ENCODE measurements at regions not wholly inside any gene's neighbourhood (a gene's known extent, or its start where the extent isn't known, plus 50 kb on each side); places are given as distances from the start of the nearest gene placed in this dataset.

DNA sequence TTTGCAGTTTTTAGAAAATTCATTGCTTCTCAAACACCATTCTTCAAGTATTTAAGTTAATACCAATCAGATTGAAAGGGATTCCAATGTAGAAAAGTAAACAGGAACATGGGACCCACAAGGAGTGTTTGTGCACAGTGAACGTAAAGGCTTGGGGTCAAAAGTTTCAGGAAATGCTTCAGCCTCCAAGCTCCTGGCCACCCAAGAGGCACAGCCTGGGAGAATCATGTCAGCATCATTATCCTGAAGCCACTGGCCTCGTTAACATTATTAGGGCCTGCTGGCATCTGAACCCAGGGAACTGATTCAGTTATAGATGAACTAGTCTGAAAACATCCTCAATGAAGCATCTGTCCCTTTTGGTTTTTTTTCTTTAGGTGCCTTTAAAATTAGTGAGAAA lies 122.9 kb downstream of the NXNL2 start:
- DNase-seq (ENCODE audit: extremely low read depth, low read depth, low spot score) = no peak

DNA sequence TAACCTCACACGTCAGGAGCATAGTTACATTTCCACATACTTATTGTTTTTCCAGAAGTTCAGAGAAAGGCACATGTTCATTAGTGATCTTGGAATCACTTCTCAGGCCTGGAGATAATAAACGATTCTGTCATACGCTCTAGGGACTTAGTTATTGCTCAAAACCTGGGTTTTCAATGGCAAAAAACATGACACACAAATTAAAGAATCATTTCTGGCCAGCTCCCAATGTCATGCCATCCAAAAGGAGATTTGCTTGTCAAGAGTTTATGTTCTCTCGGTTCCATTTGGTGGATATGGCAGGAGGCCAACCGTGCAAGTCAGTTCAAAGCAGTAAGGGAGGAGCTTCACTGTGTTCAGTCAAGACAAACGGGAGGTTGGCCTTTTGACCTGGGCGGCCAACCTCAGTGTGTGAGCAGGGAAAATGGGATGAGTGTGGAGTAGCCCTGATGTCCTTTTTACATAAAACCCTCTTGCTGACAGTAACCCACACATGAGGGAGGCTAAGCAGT lies 123.4 kb downstream of the NXNL2 start:
- no peak for DNase-seq (ENCODE audit: extremely low read depth, low read depth, low spot score)

DNA sequence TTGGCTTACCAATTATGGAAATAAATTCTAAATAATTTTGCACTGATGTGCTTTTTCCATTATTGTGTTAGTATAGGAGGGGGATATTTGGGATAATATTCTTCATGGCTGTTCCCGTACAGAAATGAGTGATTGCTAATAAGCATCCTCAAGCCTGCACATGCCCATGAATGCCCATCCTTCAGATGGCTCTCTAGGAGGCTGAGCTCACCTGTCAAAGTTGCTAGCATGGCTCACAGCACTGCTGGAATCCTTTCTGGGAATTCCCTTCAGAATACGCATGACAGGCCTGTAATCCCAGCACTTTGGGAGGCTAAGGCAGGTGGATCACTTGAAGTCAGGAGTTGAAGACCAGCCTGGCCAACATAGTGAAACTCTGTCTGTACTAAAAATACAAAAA lies 124.1 kb downstream of the NXNL2 start:
- no peak for DNase-seq (ENCODE audit: extremely low read depth, low read depth, low spot score)

DNA sequence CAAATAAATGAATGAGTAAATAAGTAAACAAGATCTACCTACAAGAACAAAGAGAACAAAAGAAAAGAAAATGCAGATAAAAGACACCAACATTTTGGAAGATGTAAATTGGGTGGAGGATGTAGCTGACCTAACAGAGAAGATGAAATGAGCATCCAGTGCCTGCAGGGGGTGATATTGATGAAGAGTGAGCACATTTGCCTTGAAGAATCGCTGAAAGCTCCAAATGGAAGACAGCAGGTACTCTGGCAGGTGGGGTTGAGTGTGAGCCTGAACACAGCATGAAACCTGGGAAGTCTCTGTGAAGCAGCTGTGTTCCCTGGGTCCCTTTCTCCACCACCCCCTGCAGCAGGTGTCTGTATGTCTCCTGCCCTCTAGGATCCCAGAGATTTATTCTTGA lies 125.6 kb downstream of the NXNL2 start:
- DNase-seq (ENCODE audit: extremely low read depth, low read depth, low spot score) = no peak

DNA sequence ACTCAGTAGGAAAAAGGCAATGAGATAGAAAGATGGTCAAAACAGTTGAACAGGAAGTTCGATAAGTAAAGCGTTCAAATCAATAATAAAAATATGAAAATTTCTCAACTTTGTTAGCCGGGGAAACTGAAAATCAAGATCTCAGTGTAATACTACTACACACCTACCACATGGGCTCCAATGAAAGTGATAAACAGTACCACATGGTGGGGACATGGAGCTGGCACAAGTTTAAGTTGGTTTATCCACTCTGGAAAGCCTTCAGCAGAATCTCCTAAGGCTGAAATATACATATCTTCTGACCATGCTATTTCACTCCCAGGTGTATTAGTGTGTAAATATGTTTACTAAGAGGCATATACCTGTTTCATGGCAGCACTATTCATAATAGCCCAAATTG lies 126.8 kb downstream of the NXNL2 start:
- no peak for DNase-seq (ENCODE audit: extremely low read depth, low read depth, low spot score)

DNA sequence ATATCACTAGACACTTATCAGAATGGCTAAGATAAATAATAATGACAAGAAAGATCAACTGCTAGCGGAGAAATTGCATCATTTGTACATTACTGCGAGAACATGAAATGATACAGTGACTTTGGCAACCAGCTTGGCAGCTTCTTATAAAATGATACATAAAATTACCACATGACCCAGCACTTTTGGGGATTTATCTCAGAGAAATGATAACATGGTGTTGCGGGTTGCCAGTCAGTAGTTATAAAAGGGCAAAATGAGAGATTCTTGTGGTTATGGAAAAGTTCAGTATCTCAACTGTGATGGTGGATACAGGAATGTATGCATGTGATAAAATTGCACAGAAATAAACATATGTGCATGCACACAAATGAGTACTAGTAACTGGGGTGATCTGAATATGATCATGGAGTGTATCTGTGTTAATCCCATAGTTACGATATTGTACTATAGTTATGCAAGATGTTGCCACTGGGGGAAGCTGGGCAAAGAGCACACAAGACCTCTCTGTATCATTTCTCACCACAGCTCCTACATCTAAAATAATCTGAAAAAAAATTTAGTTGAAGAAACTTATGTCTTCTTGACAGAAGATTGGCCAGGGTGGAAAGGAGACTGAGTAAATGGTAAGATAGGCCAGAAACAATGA lies 128.9 kb downstream of the NXNL2 start:
- no peak for DNase-seq (ENCODE audit: extremely low read depth, low read depth, low spot score)

DNA sequence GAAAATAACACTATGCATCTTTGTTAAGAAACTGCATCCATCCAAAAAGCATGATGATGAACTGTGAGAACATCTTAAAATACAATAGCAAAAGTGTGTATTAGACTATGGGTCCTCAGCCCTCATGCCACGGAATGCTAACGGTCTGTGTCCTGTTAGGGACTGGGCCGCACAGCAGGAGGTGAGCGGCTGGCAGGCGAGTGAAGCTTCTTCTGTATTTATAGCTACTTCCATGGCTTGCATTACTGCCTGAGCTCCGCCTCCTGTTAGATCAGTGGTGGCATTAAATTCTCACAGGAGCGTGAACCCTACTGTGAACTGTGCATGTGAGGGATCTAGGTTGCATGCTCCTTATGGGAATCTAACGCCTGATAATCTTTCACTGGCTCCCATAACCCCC lies 129.8 kb downstream of the NXNL2 start:
- DNase-seq (ENCODE audit: extremely low read depth, low read depth, low spot score) = no peak

DNA sequence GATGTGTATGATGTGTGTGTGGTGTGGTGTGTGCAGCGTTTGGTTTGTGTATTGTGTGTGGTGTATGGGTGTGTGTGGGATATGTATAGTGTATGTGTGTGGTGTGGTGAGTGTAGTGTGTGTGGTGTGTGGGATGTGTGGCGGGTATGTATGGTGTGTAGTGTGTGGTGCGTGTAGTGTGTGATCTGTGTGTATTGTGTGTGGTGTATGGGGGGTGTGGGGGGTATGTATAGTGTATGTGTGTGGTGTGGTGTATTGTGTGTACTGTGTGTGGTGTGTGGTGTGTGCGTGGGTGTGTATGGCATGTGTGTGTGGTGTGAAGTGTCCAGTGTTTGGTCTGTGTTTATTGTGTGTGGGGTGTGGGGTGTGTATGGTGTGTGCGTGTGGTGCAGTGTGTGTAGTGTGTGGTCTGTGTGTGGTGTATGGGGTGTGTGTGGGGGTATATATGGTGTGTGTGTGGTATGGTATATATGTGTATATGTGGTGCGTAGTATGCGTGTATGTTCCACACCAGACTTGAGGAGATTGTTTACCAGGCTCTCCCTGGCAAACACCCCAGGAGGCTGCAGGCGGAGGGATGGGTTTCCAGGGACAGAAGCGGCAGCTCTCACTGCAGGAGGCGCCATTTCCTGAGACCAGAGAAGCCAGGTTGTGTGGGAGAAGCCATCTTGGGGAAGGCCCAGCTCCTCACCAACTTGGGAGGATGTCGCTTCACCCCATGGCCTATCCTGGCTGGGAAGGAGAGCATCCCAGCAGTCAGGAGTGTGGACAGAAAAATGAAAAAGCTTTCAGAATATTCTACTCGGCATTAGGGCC lies 138.1 kb downstream of the NXNL2 start:
- no peak for DNase-seq (ENCODE audit: extremely low read depth, low read depth, low spot score)

DNA sequence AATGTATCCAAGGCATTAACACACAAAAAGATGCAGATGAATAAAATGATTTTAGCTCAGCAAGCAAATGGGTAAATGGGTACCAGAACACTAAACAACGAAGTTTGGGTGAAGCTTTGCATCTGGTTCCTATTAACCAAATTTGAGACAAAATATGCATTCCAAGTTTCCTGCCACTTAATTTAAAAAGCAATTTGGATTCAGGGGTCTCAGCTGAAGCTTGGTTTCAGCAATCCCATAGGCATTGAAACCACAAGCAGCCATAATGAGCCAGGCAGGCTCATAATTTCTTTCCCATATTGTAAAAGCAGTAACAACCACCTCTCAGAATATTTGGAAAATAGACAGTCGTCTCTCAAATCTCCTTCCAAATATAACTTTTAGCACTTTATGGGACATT lies 138.9 kb downstream of the NXNL2 start:
- DNase-seq (ENCODE audit: extremely low read depth, low read depth, low spot score) = no peak

DNA sequence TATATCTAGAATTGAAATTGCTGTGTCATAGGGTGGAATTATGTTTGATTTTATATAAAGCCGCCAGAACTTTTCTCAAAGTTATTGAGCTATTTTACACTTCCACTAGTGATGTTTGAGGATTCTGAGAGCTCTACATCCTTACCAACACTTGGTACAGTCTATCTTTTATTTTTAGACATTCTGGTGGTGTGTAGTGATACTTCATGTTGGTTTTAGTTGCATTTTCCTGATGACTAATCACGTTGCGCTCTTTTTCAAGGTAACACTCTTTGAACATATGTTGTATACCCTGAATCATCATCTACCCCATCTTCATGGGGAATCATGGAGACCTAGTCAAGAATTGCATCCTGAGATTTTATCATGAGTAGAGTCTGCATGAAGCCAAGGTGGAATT lies 141.7 kb downstream of the NXNL2 start:
- DNase-seq (ENCODE audit: extremely low read depth, low read depth, low spot score) = no peak

DNA sequence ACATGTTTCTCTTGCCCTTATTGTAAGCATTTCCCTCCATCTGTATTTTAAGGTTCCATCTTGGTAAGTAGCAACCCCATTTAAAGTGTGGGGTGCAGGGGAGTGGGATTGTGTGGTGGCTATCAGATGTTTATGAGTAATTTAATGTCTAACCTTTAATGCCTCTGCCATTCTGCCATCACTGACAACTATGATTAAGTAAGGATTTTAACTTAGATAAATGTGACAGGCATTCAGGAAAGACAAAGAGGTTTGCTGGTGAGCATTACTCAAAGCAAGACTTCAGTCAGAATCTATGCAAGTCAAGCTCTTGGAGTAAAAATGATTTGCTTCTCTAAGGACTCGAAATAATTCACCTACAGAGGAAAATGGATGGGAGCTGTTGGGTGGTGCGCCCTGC lies 143.0 kb downstream of the NXNL2 start:
- no peak for DNase-seq (ENCODE audit: extremely low read depth, low read depth, low spot score)

DNA sequence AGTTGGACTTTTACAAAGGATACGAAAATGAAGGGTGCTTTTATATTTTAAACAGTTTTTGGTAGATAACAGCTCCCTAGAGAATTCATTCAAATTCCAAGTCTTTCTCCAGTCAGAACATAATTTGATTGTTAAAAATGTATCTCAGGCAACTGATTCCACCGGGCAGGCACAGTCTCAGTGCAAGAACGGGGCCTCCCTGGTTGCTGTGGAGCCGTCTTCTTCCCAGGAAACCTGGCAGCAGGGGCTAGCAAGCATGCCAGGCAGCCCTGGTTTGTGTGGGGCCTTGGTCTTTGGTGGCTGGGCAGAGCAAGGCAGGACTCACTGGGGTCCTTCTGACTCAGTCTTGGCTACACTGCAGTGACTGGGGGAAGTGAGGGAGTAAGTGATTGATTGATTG lies 143.5 kb downstream of the NXNL2 start:
- no peak for DNase-seq (ENCODE audit: extremely low read depth, low read depth, low spot score)

DNA sequence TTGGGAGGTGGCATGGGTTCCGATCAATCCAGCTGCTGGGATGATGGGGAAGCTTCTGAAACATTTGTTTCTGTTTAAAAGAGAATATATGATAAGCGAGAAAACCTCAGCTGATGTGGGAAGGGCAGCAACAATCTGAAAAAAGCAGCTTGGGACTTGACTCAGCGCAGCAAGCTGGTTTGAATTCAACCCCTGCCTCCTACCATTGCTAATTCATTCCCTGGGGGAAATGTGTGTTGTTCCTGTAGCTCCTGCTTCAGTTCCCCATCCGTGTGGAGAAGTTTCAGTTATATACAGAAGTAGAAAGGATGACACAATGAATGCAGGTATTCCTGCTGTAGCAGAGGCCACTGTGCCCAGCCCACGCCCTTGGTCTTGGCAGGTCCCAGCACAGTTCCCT lies 145.1 kb downstream of the NXNL2 start:
- DNase-seq (ENCODE audit: extremely low read depth, low read depth, low spot score) = no peak

DNA sequence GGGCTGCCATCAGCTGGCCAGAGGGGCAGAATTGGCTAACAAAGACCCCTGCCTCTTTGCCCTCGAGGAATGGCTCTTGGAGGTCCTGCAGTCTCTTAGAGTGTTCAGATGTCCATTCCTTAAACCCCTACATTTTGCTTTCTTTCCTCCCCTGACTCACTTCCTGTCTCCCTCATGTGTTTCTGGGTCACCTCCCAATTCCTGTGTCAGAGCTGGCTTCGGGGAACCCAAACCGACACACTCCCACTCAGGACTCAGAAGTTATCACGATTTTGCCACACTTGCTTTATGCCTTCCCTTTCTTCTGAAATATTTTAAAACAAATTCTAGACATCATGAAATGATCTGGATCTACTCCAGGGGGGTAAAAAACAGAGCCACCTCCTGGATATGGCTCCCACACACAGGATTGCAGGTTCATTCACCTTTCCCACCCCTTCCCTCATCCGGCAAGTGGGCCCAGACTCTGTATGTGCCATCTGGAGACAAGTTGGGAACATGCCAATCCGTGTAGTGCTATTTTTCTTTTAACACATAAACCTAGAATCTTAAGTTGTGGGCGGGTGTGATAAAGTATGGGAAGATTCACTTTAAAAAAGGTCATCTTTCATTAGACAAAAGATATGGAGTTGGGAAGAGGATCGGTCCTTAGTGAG lies 145.7 kb downstream of the NXNL2 start:
- DNase-seq (ENCODE audit: extremely low read depth, low read depth, low spot score) = no peak

DNA sequence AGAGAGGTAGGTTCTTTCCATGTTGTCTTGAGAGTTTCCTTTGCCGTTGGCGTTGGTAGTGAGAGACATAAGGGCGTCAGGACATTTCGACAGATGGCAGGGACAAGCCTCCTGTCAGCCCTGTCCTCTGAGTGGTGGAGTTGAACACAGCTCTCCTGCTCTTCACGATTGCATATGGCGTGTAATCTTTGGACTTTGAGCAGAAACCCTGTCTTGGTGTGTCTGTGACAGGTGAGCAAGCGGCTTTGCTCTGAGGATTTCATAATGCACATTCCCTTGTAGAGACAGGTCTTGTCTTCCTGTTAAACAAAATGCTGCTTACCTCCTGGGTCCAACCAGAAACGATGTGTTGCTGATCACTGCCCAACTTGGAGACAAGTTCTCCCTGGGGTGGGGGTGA lies 146.5 kb downstream of the NXNL2 start:
- no peak for DNase-seq (ENCODE audit: extremely low read depth, low read depth, low spot score)

DNA sequence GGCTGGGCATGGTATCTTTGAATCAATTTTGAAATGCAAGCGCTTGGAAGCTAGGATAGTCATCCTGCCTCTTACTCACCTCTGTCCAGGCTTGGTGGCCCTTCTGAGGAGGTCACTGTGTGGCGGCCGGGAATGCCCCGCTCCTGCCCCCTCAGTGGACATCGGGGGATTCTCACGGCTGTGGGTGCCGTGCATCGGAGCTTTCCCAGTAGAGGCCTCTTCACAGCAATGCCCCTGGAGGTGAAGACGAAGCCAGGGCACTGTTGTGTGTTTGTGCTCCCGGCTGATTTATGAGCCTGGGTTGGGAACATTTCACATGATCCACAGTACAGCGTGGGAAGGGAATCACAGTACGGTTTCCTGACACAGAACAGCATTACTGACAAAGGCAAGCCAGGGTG lies 147.5 kb downstream of the NXNL2 start:
- DNase-seq (ENCODE audit: extremely low read depth, low read depth, low spot score) = no peak

DNA sequence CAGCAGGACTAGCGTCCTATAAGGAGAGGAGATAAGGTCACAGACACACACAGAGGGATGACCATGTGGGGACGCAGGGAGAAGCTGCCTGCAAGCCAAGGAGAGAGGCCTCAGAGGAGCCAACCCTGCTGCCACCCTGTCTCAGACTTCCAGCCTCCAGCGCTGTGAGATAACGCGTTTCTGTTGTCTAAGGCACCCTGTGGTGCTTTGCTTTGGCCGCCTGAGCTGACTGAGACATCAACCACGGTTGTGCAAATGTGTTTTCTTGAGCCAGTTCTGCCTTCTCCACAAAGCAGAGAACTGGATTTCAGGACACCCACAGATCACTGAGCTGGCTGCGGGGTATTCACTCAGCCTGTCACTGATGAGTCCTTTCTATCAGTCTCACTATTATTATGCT lies 149.1 kb downstream of the NXNL2 start:
- DNase-seq (ENCODE audit: extremely low read depth, low read depth, low spot score) = no peak

DNA sequence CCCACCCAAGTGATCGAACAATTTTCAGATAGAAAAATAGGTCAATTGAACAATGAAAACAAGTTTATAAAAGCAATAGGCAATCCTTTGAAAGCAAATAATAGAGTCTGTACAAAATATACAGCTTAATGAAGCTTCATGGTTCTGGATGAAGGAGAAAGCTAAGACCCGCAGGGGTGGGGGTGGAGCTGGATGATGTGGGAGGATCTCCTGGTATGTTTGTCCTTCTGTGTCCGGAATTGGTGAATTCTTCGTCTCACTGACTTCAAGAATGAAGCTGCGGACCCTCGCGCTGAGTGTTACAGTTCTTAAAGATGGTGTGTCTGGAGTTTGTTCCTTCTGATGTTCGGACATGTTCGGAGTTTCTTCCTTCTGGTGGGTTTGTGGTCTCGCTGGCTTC lies 149.9 kb downstream of the NXNL2 start:
- no peak for DNase-seq (ENCODE audit: extremely low read depth, low read depth, low spot score)

DNA sequence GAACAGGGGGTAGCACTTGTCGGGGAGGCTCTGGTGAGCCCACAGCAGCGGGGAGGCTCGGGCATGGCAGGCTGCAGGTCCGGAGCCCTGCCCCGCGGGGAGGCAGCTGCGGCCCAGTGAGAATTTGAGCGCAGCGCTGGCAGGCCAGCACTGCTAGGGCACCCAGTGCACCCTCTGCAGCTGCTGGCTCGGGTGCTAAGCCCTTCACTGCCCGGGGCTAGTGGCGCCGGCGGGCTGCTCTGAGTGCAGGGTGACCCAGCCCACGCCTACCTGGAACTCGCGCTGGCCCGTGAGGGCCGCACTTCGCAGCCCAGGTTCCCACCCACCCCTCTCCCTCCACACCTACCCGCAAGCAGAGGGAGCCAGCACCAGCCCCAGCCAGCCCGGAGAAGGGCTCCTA lies 151.0 kb downstream of the NXNL2 start:
- DNase-seq (ENCODE audit: extremely low read depth, low read depth, low spot score) = no peak

DNA sequence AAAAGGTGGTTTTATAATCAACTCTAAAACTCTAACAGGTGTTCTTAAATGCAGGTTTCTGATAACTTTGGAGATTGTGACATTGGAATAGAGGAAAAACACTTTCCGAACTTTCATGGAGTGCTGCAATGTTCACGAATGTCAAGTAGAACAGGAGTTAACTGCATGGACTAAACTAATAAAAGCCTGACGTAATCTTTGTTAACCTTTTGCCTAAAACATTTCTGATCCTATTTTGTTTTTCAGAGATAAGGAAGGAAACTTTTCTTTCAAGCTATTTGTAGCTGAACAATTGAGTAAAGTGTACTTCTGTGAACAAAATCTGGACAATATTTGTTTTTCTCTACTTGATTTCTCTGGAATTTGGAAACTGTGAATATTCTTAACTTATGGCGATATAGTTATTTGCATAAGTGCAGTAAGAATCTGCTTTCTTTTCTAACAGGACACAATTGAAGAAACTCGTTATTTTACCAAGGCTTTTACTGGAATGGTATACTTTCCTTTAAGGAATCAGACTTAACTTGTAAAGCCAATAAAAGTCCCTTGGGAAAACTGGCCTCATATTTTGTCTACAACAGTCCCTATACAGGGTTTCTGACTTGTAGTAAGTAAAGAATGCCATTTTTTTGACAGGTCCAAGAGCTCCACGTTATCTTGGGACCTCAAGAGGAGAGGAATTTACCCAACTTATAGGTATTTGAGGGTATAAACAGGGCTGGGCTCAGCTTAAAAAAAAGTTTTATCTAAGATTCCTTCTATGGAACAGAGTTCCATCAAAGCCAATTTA lies 154.7 kb downstream of the NXNL2 start:
- no peak for DNase-seq (ENCODE audit: extremely low read depth, low read depth, low spot score)

DNA sequence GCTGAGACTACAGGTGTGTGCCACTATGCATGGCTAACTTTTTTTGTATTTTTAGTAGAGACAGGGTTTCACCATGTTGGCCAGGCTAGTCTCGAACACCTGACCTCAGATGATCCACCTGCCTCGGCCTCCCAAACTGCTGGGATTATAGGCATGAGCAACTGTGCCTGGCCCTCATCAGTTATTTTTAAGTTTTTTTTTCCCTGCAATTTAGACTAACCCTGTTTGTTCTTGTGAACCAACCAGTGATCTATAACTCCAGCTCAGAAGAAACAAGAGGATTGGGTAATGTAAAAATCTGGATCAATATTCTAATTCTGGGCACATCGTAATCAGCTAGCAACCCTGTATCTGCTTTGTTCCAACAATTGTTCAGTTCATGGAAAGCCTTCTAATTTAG lies 155.7 kb downstream of the NXNL2 start:
- DNase-seq (ENCODE audit: extremely low read depth, low read depth, low spot score) = no peak

Data from glomerular endothelial cell (primary cell).